ENCODE measurements at regions not wholly inside any gene's neighbourhood (a gene's known extent, or its start where the extent isn't known, plus 50 kb on each side); places are given as distances from the start of the nearest gene placed in this dataset.

- ChIA-PET CTCF (no interaction called here), POLR2A (no interaction called here)
- no peak for DNase-seq (ENCODE audit: unreplicated experiment)
- no peak overlapping the region for H3K27ac Mint-ChIP-seq (ENCODE audit: low read depth, unreplicated experiment)
- peaks cover 12% of the 10 kb centered on the region for H3K4me1 Mint-ChIP-seq (ENCODE audit: insufficient read depth, unreplicated experiment)
- no peaks in the 10 kb centered on the region for H3K36me3 Mint-ChIP-seq (ENCODE audit: insufficient read depth, unreplicated experiment)
- BruUV-seq (replicated peaks) = no TSS peak
- H3K27me3 Mint-ChIP-seq (ENCODE audit: insufficient read depth, unreplicated experiment) = no peaks in the 10 kb centered on the region
- no peak overlapping the region for H3K4me3 Mint-ChIP-seq (ENCODE audit: unreplicated experiment)
- intact Hi-C loops (cut with micrococcal nuclease) = no loop called here
- no peak for TF ChIP-seq CTCF (IDR thresholded peaks at IDR 0.05; ENCODE audit: unreplicated experiment)
- H3K9me3 Mint-ChIP-seq (ENCODE audit: unreplicated experiment) = no peaks in the 10 kb centered on the region
Measured at GRCh38 chr9:81741103-81741502, 51.8 kb upstream of the TLE1 start.

GRCh38 chr9:81748091-81748490 lies 58.7 kb upstream of the TLE1 start:
- no peaks in the 10 kb centered on the region for H3K4me1 Mint-ChIP-seq (ENCODE audit: insufficient read depth, unreplicated experiment)
- H3K9me3 Mint-ChIP-seq (ENCODE audit: unreplicated experiment) = no peaks in the 10 kb centered on the region
- no peak overlapping the region for H3K4me3 Mint-ChIP-seq (ENCODE audit: unreplicated experiment)
- CTCF ChIA-PET = interaction anchor here (0.5 kb wide), 1 partner anchor 109 kb away, joined by 5 read pairs; no protein-coding TSS in a partner anchor
- no peak for DNase-seq (ENCODE audit: unreplicated experiment)
- intact Hi-C loops (cut with micrococcal nuclease) = no loop called here
- POLR2A ChIA-PET = no interaction called here
- no peak for TF ChIP-seq CTCF (IDR thresholded peaks at IDR 0.05; ENCODE audit: unreplicated experiment)
- no peaks in the 10 kb centered on the region for H3K36me3 Mint-ChIP-seq (ENCODE audit: insufficient read depth, unreplicated experiment)
- no TSS peak for BruUV-seq (replicated peaks)
- H3K27ac Mint-ChIP-seq (ENCODE audit: low read depth, unreplicated experiment) = no peak overlapping the region
- H3K27me3 Mint-ChIP-seq (ENCODE audit: insufficient read depth, unreplicated experiment) = no peaks in the 10 kb centered on the region

- no peaks in the 10 kb centered on the region for H3K36me3 Mint-ChIP-seq (ENCODE audit: insufficient read depth, unreplicated experiment)
- H3K4me3 Mint-ChIP-seq (ENCODE audit: unreplicated experiment) = no peak overlapping the region
- H3K27me3 Mint-ChIP-seq (ENCODE audit: insufficient read depth, unreplicated experiment) = no peaks in the 10 kb centered on the region
- intact Hi-C loops (cut with micrococcal nuclease) = no loop called here
- ChIA-PET POLR2A (no interaction called here), CTCF (interaction anchor here (0.7 to 0.8 kb wide), 2 partner anchors 10 to 96 kb away, joined by 3 read pairs; no protein-coding TSS in a partner anchor)
- no peak for DNase-seq (ENCODE audit: unreplicated experiment)
- no peaks in the 10 kb centered on the region for H3K9me3 Mint-ChIP-seq (ENCODE audit: unreplicated experiment)
- no TSS peak for BruUV-seq (replicated peaks)
- no peak overlapping the region for H3K27ac Mint-ChIP-seq (ENCODE audit: low read depth, unreplicated experiment)
- no peaks in the 10 kb centered on the region for H3K4me1 Mint-ChIP-seq (ENCODE audit: insufficient read depth, unreplicated experiment)
- no peak for TF ChIP-seq CTCF (IDR thresholded peaks at IDR 0.05; ENCODE audit: unreplicated experiment)
Measured at GRCh38 chr9:81753436-81753835, 64.1 kb upstream of the TLE1 start.

GRCh38 chr9:81754245-81754644 lies 64.9 kb upstream of the TLE1 start:
- no peak for TF ChIP-seq CTCF (IDR thresholded peaks at IDR 0.05; ENCODE audit: unreplicated experiment)
- Mint-ChIP-seq H3K27me3 (ENCODE audit: insufficient read depth, unreplicated experiment) (no peaks in the 10 kb centered on the region), H3K36me3 (ENCODE audit: insufficient read depth, unreplicated experiment) (no peaks in the 10 kb centered on the region), H3K27ac (ENCODE audit: low read depth, unreplicated experiment) (no peak overlapping the region), H3K4me3 (ENCODE audit: unreplicated experiment) (no peak overlapping the region), H3K4me1 (ENCODE audit: insufficient read depth, unreplicated experiment) (no peaks in the 10 kb centered on the region), H3K9me3 (ENCODE audit: unreplicated experiment) (no peaks in the 10 kb centered on the region)
- CTCF ChIA-PET = interaction anchor here (0.7 to 0.8 kb wide), 2 partner anchors 11 to 95 kb away, joined by 3 read pairs; no protein-coding TSS in a partner anchor
- intact Hi-C loops (cut with micrococcal nuclease) = no loop called here
- DNase-seq (ENCODE audit: unreplicated experiment) = no peak
- no TSS peak for BruUV-seq (replicated peaks)
- POLR2A ChIA-PET = no interaction called here

Data from MCF 10A (cell line).